Smooth muscle cell (in vitro differentiated cells): ENCODE measurements at regions not wholly inside any gene's neighbourhood (a gene's known extent, or its start where the extent isn't known, plus 50 kb on each side); places are given as distances from the start of the nearest gene placed in this dataset.

Source experiments
- DNase-seq: peaks from one replicate; lab custom pipeline; 2025; ENCODE audit not compliant: unreplicated experiment; lab: John Stamatoyannopoulos, UW
- H2AFZ ChIP-seq: fragments of 200-600 bp; sonication (generic); 2 replicates; pipeline ENCODE4 v1.6.0; 2016; ENCODE audit warnings: antibody characterized with exemption, low read depth, mild to moderate bottlenecking
- H3F3A ChIP-seq: fragments of 200-600 bp; sonication (generic); 2 replicates; pipeline ENCODE4 v1.6.0; 2017; ENCODE audit warnings: antibody characterized with exemption, low read depth
- H3K27ac ChIP-seq: fragments of 200-600 bp; sonication (generic); 2 replicates; pipeline ENCODE4 v1.5.1; 2016; ENCODE audit warnings: low read depth, mild to moderate bottlenecking
- H3K27me3 ChIP-seq: fragments of 200-600 bp; sonication (generic); 2 replicates; pipeline ENCODE4 v1.6.1; 2016; ENCODE audit warnings: low read depth, mild to moderate bottlenecking
- H3K36me3 ChIP-seq: fragments of 200-600 bp; sonication (generic); 2 replicates; pipeline ENCODE4 v1.5.1; 2016; ENCODE audit warnings: low read depth
- H3K4me1 ChIP-seq: fragments of 200-600 bp; sonication (generic); 2 replicates; pipeline ENCODE4 v1.5.1; 2016; ENCODE audit warnings: low read depth
- H3K4me2 ChIP-seq: fragments of 200-600 bp; sonication (generic); 2 replicates; pipeline ENCODE4 v1.6.0; 2016; ENCODE audit warnings: mild to moderate bottlenecking
- H3K4me3 ChIP-seq: fragments of 200-600 bp; sonication (generic); 2 replicates; pipeline ENCODE4 v1.5.1; 2016; ENCODE audit warnings: mild to moderate bottlenecking
- H3K79me2 ChIP-seq: fragments of 200-600 bp; sonication (generic); 2 replicates; pipeline ENCODE4 v1.6.0; 2016; ENCODE audit warnings: low read depth, mild to moderate bottlenecking
- H3K9ac ChIP-seq: fragments of 200-600 bp; sonication (generic); 2 replicates; pipeline ENCODE4 v1.6.0; 2016; ENCODE audit warnings: low read depth
- H3K9me3 ChIP-seq: fragments of 200-600 bp; sonication (generic); replicated peaks from 2 replicates; pipeline ENCODE4 v1.5.1; 2016; ENCODE audit warnings: low read depth
- H4K20me1 ChIP-seq: fragments of 200-600 bp; sonication (generic); 2 replicates; pipeline ENCODE4 v1.6.0; 2016; ENCODE audit warnings: low read depth
- WGBS: methylation state at CpG from one replicate; pipeline ENCODE4 v1.1.7; 2016; ENCODE audit warnings: low lambda C conversion rate; 5-methylcytosine and 5-hydroxymethylcytosine counted together
- TF ChIP-seq, protein P1 (sequence below): fragments of 200-600 bp; sonication (generic); IDR thresholded peaks from 2 replicates; pipeline ENCODE4 v1.5.1; 2017; ENCODE audit warnings: borderline replicate concordance, mild to moderate bottlenecking, antibody characterized with exemption; ENCODE audit not compliant: insufficient read depth, poor library complexity, severe bottlenecking

DNA sequence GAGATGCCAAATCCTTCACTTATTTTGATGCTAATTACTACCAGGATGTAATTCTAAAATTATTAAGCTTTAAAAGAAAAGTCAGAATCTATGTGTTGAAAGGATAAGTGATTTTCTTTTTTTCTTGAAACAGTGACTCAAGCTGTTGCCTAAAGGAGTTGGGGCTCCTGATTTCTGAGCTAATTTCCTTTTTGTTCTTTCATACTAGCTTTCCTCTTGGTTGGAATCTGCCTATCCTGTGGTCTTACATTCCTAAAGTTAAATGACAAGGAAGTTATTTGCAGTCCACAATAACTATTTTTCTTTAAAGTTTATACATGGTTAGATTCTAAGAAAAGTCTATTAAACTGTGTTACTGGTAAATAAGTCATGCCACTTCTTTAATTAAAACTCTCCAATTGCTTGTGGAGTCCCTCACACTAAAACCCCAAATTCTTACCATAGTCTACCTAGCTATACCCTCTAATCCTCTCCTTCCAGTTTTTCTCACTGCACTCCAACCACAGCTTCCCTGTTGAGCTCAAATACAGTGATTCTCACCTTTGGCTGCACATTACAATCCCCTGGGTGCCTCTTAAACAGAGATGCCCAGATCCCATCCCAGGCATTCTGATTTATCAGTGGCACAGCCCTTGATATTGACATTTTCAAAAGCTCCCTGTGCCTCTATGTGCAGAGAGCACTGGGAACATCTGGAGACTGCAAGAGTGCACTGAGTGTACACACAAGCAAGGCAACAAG, 63.3 kb upstream of the EFEMP1 start:
- no peaks in the 10 kb centered on the region for H3K36me3 ChIP-seq
- no peaks in the 10 kb centered on the region for H3F3A ChIP-seq
- H3K9me3 ChIP-seq = no peaks in the 10 kb centered on the region
- H2AFZ ChIP-seq = no peak overlapping the region
- H3K4me3 ChIP-seq = no peak overlapping the region
- peaks cover 14% of the 10 kb centered on the region for H3K4me1 ChIP-seq
- no peak overlapping the region for H3K27ac ChIP-seq
- no peaks in the 10 kb centered on the region for H3K27me3 ChIP-seq
- TF ChIP-seq, protein P1, sequence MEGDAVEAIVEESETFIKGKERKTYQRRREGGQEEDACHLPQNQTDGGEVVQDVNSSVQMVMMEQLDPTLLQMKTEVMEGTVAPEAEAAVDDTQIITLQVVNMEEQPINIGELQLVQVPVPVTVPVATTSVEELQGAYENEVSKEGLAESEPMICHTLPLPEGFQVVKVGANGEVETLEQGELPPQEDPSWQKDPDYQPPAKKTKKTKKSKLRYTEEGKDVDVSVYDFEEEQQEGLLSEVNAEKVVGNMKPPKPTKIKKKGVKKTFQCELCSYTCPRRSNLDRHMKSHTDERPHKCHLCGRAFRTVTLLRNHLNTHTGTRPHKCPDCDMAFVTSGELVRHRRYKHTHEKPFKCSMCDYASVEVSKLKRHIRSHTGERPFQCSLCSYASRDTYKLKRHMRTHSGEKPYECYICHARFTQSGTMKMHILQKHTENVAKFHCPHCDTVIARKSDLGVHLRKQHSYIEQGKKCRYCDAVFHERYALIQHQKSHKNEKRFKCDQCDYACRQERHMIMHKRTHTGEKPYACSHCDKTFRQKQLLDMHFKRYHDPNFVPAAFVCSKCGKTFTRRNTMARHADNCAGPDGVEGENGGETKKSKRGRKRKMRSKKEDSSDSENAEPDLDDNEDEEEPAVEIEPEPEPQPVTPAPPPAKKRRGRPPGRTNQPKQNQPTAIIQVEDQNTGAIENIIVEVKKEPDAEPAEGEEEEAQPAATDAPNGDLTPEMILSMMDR = no peak
- no peak for DNase-seq
- H3K4me2 ChIP-seq = no peak overlapping the region
- H4K20me1 ChIP-seq = no peaks in the 10 kb centered on the region
- no peaks in the 10 kb centered on the region for H3K79me2 ChIP-seq
- H3K9ac ChIP-seq = no peak overlapping the region

DNA sequence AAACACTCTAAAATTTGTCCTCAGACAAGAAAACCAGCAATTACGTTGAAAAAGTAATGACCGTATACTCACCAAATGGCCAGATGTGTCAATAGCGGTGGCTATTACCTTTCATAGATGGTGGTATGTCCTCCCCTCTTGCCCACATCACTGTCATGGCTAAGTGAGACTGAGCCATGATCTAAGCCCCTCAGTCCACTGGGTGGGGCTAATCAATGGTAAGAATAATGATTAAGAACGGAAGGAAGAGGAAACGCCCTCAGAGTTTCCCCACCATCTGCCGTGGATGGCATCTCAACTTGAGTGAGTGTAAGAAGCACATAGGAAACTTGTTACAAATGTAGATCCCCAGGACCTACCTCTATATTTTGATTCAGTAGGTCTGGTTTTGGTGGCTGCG, 65.8 kb upstream of the EFEMP1 start:
- WGBS = over 99% methylated on average over 7 of the region's 7 CpGs
- H3F3A ChIP-seq = no peaks in the 10 kb centered on the region
- H4K20me1 ChIP-seq = no peaks in the 10 kb centered on the region
- H3K27me3 ChIP-seq = no peaks in the 10 kb centered on the region
- no peak overlapping the region for H3K27ac ChIP-seq
- H3K4me3 ChIP-seq = no peak overlapping the region
- no peak overlapping the region for H3K9ac ChIP-seq
- no peak for DNase-seq
- H3K36me3 ChIP-seq = no peaks in the 10 kb centered on the region
- H3K9me3 ChIP-seq = no peaks in the 10 kb centered on the region
- no peak overlapping the region for H2AFZ ChIP-seq
- TF ChIP-seq, protein P1 = no peak
- no peak overlapping the region for H3K4me2 ChIP-seq
- no peaks in the 10 kb centered on the region for H3K79me2 ChIP-seq
- peaks cover 18% of the 10 kb centered on the region for H3K4me1 ChIP-seq

DNA sequence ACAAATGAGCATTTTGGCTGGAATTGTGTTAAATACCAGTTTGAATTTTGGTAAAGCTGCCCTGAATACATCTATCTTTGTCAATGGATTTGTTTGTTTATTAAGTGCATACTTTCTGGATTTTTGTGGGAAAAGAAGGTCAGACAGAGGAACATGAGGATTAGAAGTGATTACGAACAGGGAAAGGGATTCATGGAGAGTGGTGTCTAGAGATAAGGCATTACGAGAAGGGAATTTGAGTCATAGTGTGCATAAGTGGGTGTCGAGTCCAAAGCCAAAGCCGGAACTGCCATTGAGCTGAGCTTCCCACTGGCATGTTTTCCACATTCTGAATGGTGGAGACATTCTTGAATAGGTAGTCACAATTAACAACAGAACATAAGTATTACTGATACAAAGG, 68.9 kb upstream of the EFEMP1 start:
- no peak overlapping the region for H3K9ac ChIP-seq
- H4K20me1 ChIP-seq = no peaks in the 10 kb centered on the region

DNA sequence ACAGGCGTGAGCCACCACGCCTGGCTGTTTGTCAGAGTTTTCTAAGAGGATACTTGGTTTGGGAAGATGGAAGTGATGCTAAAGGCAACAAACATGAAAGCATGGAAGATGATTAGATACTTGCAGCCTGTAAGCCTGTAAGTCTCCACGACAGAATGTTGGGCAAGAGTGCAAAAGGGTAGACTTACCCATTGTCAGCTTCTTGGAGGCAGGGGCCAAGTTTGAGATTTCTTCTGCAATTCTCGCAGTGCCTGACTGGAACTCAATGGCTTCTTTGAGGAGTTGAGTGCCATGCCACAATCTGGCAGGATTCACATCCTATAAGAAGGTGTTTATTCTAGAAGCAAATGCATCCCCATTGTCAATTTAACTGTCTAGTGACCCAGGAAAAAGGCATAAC, 70.1 kb upstream of the EFEMP1 start:
- H3K9me3 ChIP-seq = no peaks in the 10 kb centered on the region
- H3K36me3 ChIP-seq = no peaks in the 10 kb centered on the region
- no peaks in the 10 kb centered on the region for H3K27me3 ChIP-seq
- H3K9ac ChIP-seq = no peak overlapping the region
- no peaks in the 10 kb centered on the region for H4K20me1 ChIP-seq
- H3K4me3 ChIP-seq = no peak overlapping the region
- H2AFZ ChIP-seq = no peak overlapping the region
- TF ChIP-seq, protein P1 = no peak
- DNase-seq = no peak
- H3K4me1 ChIP-seq = peaks cover 7% of the 10 kb centered on the region
- 80% methylated on average over 4 of the region's 4 CpGs for WGBS
- no peaks in the 10 kb centered on the region for H3K79me2 ChIP-seq
- no peaks in the 10 kb centered on the region for H3F3A ChIP-seq
- no peak overlapping the region for H3K27ac ChIP-seq
- H3K4me2 ChIP-seq = no peak overlapping the region

More for the DNA sequence above, 68.9 kb upstream of the EFEMP1 start:
- H3K36me3 ChIP-seq = no peaks in the 10 kb centered on the region
- H3K4me2 ChIP-seq = peak overlapping the region; percentile 60
- 11% methylated on average over 4 of the region's 4 CpGs for WGBS
- peaks cover 7% of the 10 kb centered on the region for H3K4me1 ChIP-seq
- TF ChIP-seq, protein P1 = no peak
- peak overlapping the region; percentile 43 for H3K27ac ChIP-seq
- no peaks in the 10 kb centered on the region for H3K27me3 ChIP-seq
- H3K79me2 ChIP-seq = no peaks in the 10 kb centered on the region
- H3F3A ChIP-seq = no peaks in the 10 kb centered on the region
- no peaks in the 10 kb centered on the region for H3K9me3 ChIP-seq
- no peak overlapping the region for H3K4me3 ChIP-seq
- H2AFZ ChIP-seq = no peak overlapping the region
- no peak for DNase-seq
